ENCODE measurements at regions not wholly inside any gene's neighbourhood (a gene's known extent, or its start where the extent isn't known, plus 50 kb on each side); places are given as distances from the start of the nearest gene placed in this dataset.
"Not testable (repeated sequence)": the region's sequence is repeated elsewhere in the genome, so short reads cannot be mapped to it uniquely, and the experiment has no call there.

DNA sequence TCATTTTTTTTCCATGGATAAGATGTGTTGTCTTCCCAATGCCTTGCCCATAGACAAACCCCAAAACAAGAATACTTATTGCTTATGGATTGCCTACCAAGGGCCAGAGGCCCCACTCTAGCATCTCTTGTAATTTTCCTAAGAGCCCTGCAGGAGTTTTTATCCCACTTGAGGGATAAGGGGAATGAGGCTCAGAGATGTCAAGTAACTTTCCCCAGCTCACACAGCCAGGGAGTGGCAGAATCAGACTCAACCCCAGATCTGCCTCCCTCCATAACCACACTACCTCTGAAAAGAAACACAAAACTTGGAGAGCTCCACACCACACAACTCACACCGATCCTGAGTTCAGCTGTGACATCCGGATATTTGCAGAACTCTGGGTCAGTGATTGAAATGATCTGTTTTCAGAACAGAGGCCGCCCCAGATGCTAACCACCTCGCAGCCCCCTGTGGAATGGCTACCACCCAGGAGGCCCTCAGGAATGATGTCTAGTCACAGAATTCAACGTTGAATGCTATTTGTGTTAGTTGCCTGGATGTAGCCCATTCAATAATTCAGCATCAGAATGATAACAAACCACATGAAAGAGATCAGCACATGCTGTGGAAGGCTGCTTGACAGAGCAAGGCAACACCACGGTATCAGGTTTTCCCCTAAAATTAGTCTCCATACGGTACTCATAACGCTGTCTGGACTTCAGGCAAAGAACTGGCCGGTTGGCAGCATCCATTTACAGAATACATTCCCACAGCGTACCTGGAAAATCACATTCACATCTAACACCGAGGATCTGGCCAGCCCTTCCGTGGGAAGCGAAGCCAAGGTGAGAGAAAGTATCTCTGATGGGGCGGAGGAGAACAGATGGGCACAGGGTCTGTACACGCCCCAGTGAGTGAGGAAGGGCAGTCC is 231.9 kb downstream of the TOMM20 start:
- DNase-seq, result no peak

DNA sequence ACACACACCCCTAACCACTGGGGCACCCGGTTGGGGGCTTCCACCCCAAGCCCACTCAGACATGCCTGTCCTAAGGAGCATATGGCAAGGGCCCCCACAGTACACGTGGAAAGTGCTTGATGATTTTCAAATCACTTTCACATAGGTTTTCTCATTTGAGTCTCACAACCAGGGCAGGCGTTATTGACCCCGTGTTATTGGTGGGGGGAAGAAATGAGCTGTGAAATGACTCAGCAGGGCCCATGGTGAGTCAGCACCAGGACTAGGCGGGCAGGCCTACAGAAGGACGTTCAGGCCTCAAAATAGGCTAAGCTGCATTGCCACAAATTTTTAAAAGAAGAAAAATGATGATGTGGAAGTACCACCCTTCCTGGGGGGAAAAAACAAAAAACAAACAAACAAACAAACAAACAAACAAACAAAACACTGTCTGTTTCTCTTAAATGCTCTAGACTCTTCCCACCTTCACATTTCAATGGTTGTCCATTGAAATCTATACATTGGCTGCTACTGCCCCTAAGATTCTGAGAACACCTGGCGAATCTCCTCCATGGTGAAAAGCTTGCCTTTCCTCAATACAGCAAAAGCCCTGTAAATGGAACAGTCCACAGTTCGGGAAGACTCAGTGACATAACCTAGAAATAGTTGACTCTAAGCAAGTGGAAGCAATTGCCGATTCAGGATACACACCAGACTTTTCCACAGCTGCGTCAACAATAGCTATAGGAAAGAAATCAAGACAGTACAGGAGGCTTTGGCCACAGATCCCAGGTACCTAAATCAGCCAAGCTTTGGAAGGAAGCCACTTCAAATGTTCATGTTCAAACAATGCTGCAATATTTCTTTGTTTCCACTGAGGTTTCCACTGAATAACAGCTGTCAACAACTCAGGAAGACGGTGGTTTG is 234.7 kb downstream of the TOMM20 start:
- DNase-seq, result no peak

DNA sequence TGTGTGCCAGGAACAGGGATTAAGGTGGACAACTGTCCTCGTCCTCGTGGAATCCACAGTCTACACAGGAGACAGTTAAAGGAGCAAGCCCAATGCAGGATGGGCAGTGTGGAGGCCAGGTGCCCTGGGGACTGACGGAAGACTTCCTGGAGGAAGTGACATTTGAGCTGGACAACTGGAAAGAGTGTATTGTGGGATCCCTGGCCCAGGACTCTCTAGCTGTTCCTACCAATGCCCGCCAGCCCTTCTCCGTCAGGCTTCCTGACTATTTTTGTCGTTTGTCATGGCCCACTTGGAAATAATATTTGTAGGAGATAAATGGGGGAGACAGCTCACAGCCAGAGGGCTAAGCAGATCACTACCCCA is 235.3 kb downstream of the TOMM20 start:
- no peak for DNase-seq

DNA sequence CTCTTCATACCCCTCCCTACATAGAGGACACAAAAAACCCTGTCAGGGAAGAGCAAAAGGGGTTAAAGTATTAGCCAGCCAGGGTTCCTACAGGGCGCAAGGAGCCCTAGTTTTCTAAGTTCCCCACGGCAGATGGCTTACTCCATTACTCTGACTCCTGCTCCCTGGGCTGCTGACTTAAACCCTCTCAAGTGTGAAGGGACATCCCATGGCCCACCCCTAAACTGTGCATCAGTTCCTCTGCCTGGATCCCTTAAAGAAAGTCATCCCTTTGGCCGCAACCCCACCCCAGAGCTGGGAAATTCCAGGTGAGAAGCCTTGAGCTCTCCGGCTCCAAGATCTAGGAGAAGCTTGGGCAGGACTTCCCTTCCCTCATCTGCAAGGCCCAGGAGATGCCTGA is 236.0 kb downstream of the TOMM20 start:
- DNase-seq, result no peak

DNA sequence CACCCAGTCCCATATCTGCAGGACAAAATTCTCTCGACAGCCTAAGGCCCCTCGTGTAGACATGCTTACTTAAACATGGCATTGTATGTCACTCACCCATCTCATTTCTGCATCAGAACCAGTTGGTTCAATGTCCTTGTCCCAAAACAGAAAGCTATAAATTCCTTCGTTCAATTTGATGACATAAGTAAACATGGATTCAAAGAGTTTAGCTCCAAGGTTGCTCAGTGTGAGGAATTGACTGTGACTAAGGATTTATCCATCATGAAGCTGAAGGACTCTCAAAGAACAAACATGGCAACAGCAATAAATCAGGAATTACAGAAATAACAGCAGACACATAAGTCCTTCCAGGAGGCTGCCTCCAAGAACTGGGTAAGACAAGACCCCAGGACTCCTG is 237.2 kb downstream of the TOMM20 start:
- no peak for DNase-seq

DNA sequence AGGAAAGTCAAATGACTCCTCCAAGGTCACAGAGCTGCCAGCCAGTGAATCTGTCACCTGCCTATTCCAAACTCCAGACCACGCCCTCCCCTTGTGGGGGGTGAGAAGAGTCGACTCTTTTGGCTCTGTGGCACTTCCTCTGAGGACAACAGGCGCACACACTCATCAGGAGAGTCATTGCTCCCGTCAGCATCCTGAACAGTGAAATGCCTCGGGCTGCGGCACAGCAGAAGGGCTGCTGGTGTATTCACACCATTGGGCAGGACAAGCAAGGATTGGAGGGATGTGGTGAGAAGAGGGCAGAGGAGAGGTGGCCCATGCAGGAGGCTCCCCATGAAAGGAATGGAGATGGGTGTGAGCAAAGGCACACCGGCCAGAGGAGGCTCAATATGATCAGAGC is 239.0 kb downstream of the TOMM20 start:
- no peak for DNase-seq

DNA sequence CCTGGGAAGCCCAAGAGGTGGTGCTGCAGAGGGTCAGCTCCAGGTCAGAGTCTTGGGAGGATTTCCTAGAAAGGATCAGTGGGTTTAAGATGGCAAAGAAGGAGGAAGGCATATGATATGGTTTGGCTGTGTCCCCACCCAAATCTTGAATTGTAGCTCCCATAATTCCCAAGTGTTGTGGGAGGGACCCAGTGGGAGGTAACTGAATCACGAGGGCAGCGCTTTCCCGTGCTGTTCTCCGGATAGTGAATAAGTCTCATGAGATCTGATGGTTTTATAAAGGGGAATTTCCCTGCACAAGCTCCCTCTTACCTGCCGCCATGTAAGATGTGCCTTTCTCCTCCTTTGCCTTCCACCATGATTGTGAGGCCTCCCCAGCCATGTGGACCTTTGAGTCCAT is 240.4 kb downstream of the TOMM20 start:
- DNase-seq, result not testable (repeated sequence)

DNA sequence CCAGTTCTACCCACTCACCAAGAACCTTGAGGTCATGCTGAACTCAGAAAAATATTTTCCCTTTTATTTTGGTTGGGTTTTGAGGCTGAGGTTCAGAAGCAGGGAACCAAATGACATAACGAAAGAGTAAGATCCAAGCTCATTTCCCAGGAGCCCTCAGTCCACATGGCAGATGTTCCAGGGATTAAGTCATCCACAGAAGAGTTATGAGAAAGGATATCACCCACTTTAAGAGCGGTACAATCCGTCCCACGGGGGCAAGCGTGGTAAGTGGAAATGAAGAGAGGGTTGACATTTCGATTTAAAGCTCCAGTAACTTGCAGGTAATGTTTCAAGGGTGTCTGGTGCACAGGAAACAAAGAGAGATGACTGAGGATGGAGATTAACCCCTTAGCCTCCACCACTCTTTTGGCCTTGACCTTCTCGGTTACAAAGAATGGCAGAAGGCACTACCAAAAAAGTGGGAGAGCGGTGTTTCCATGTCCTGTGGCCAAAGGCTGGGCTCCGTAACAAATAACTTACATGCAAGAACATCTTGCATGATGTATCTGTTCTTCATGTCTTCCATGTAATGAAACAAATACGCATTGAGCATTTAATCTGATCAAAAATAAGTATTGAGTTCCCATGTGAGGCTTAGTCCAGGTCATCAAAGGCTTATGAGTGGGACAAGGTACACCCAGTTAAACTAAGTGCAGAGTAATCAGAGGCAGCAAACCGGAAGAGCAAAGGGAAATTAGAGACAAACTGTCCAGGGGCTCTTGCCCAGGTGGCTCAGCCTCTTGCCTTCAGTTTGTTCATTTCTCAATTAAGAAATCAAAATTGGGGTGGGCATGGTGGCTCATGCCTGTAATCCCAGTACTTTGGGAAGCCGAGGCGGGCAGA is 241.4 kb downstream of the TOMM20 start:
- no peak for DNase-seq

DNA sequence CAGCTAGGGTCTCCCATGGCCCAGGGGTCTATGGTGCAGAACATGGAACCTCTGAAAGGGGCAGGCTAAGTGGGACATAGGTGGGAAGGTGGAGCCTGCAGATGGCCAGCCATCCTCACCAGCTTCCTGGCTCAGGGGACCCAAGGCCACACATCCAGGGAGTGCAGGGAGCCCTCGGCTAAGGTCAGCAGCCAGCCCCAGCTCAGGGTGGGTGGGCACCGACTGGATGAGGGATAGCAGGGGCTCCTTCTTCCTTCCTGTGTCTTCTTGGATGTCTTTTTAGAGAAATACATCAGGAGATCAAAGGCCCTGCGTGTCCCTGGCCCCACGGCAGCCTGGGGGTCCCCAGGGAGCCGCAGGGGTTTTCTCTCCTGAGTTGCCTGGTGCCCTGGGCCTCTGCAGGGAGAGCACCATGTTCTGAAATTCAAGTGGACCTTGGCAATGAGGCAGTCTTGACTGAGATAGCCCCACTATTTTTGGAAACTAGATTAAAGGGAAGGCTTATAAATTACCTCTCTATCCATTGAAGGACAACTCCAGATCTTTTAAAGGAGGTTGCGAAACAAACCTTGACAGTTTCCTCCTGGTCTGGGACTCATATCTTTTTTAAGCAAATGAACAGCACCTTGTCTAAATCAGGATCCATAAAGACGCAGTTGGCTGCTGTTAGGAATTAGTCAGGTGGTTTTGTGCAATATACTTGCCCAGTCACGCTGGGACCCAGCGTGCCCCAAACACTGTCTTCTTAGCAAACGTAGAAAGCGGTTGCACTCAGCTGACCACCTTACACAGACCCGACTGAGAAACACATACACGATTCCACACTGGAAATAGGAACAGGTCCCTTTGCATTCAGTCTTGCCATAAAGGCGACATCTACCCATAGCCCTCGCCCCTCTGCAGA is 242.3 kb downstream of the TOMM20 start:
- no peak for DNase-seq

DNA sequence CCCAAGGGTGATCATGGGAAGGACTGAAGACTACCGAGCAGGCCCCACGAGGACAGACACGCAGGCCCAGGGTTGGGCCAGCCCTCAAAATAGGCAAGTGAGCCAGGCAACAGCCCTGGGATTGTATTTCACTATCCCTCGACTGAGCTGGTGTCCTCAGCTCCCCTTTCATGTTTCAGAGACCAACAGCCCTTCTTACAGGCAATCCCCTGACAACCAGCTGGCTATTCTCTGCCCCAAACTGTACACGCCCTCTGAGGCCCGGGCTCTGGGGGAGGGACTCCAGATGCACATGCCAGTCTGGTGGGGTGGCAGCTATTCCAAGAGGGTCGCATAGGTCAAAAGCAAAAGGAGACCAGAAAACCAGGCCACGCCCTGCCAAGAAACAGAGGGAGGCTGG is 243.0 kb downstream of the TOMM20 start:
- DNase-seq, result no peak

DNA sequence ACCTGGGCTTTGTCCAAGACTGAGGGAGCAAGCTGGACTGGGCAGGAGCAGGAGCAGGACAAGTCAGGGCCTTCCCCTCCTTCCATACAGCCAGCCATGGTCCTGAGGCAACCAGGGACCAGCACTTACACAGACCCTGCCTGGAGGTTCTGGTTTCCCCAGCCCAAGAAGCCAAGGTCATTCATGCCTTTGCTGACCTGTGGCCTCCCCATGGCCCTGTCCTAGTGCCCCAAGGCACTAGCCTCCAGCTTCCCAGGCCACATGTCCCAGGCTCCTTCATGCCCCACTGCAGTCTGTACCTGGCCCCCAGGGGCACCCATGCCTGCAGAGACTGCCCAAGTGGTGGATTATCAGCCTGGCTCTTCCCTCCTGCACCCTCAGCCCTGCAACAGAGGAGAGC is 243.9 kb downstream of the TOMM20 start:
- no peak for DNase-seq

DNA sequence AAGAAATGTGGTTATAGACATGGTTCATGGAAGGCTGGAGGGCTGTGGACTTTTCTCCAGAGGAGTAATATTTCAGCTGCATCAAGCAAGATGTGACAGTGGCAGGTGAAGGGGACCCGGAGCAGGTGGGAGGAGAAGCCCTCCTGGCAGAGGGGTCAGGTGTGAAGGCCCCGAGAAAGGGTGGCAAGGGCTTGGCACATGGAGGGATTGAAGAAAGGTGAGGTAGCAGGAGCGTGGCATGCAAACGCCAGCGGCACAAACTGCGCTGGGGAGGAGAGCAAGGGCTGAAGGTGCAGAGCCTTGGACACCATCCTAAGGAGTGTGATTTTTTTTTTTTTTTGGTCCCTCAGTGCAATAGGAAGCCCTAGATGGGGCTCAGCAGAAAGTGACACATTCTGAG is 244.6 kb downstream of the TOMM20 start:
- DNase-seq, result no peak

DNA sequence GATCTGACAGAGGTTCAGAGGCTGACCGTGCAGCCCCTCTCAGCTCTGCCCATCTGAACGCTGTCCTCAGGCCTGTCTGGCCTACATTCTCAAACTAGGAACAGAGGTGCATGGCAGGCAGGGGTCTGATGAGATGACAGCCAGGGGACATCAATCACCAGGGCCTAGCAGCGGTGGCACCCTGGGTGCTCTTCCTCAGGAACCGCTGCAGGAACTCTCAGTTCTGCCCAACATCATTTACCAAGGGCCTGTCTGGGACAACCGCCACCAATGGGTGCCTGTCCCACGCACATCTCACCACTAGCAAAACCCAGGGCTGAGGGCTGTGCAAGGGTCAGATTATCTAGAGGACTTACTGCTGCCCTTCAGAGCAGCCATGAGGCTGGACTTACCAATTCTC is 245.7 kb downstream of the TOMM20 start:
- DNase-seq, result no peak

DNA sequence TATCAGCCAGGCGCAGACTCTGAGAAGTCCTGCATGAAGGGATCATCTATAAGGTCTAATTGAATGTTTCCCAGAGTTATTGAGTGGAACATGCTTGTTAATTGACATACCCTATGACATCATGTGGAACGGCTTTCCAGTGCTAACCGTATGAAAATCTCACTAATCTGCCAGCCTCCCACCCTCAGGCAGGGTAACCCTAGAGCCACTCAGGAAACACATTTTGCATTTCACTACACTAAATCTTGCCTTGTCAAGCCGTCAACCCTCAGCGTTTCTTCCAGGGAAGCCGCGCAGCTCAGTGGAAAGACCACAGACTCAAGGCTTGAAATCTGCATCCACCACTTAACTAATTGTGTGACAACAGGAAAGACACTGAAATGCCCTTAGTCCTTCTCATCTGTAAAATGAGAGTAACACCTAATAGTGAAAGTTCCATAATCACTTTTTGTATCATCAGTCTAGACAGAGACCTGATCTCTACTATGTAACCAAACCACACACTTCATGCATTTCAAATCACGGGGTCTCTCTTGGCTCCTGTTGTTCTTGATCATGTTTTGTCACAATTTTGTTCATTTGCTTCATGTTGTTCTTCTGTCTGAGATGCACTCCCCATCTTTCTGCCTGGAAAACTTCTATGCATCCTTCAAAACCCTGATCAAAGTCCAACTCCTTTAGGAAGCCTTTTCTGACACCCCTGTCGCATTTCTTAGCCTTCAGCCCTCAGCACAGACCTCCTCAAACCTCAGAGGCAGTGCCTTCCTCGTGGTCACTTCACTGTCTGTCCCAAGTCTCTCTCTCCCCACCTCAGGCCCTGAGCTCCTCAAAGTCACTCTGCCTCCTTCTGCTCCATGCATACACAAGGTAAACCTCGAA is 246.5 kb downstream of the TOMM20 start:
- DNase-seq, result no peak

DNA sequence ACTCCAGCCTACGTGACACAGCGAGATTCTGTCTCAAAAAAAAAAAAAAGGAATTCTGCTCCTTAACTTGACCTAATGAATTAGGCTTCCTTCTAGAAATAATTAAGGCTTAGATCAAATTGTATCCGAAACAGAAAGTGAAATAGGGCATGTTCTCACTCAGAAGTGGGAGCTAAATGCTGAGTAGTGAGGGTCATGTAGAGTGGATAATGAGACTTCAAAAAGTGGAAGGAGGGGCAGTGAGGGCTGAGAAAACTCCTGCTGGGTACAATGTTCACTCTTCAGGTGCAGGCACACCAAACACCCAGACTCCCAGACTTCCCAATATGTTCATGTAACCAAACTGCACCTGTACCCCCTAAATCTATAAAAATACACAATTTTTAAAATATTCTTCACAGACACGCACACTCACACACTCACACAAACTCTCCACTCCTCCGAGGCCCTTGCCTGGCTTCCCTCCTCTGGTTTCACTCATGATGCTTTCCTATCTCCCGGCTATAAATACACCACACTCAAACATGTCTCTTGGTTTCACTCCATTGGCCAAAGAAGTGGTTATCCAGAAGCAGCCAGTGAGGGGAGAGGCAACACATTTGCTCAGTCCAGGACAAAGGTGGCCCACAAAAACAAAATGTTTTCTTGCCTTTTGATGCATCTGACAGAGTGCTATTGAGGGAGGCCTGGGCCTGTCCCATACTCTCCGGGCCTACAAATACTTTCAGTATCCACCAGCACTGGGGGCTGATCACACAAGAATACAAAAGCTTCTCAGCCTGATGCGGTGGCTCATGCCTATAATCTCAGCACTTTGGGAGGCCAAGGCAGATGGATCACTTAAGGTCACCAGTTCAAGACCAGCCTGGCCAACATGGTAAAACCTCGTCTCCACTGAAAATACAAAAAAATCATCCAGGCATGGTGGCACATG is 249.2 kb downstream of the TOMM20 start:
- no peak for DNase-seq

DNA sequence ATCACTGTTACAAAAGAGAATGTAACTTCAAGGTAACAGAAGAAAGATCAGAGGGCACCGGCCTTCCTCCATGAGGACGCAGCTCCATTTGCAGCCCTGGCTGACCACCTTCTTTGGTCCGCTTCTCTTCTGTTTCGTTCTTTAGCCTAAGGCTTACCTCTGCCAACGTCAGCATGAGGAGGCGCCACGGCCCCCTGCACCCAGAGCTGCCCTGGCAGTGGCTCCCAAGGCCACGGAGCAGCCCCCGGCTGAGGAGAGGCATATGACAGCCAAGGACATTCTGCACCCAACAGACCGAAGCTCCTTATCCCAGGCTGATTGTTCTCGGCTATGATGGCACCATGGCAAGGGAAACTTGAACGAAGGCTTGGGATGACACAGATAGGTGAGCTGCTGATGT is 250.3 kb downstream of the TOMM20 start:
- DNase-seq, result no peak

DNA sequence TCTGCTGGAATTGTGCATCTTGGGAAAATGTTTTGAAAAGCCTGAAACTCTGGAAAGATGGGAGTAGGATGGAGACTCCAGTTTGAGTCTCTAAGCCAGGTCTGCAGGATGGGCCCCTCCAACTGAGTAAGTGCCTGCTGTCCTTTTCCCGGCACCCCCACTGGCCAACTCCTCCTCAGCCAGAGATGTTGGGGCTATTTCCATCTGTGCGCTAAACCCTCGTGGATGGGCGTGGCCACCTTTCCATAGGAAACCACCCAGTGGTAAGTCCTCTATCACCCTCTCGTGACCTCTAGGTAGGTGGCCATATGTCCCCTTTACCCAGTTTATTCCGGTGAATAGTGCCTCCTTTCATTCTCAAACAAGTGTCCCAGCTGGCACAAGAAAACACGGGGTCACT is 250.9 kb downstream of the TOMM20 start:
- no peak for DNase-seq

DNA sequence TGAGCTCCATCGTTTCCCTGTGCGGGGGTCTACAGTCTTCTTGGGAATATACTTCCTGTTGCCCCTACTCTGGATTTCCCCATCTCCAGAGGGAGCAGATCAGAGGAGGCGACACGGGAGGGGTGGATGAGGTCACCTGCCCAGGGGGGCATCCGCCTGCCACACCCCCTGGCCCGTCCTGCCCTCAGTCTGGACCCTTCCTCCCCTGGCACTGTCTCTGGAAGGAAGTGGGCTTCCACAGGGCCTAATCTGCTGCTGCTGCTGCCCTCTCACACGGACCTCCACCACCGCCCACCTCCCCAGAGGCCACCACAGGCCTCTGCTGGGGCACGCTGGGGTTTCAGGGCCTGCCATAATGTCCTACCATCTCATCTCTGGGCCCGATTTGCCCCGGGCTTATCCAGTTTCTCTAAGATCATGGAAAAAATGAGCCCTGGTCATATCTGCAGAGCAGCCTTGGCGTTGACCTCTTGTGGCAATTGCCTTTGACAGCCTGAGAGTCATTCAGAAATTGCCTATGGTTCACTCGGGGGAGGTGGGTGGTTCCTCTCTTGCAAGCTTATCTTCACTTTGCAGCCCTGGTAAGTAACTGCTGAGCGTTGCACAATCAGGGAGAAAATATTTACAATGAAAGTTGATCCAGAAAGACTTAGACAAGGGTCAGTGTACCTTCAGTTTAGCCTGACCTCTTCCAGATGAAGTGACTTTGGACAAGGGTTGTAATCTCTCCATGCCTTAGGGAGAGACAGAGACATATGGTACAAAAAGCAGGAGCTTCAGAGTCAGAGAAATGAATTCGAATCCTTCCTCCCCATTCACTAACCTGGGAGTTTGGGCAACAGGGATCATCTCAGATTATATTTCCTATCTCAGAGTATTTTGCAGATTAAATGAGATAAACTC is 252.4 kb downstream of the TOMM20 start:
- no peak for DNase-seq
